Esophagus squamous epithelium (tissue), 4 donors: ENCODE measurements at regions not wholly inside any gene's neighbourhood (a gene's known extent, or its start where the extent isn't known, plus 50 kb on each side); places are given as distances from the start of the nearest gene placed in this dataset.

Experiments used
- POLR2A ChIP-seq, 4 donors: fragments of 450-650 bp; IDR thresholded peaks; one replicate each; pipeline ENCODE4 v1.6.1; 2017; ENCODE audit warnings: antibody characterized with exemption in 4 of 4, mild to moderate bottlenecking in 4 of 4, moderate library complexity in 3 of 4
- TF ChIP-seq, protein P1 (sequence below), 6 experiments: fragments of 450-650 bp in 4 of 6; fragments of 200-600 bp in 2 of 6; sonication (generic) in 2 of 6; IDR thresholded peaks; one replicate each; pipeline ENCODE4 v1.5.1; 2016 to 2019; ENCODE audit warnings: antibody characterized with exemption in 6 of 6, mild to moderate bottlenecking in 4 of 6, moderate library complexity in 4 of 6

DNA sequence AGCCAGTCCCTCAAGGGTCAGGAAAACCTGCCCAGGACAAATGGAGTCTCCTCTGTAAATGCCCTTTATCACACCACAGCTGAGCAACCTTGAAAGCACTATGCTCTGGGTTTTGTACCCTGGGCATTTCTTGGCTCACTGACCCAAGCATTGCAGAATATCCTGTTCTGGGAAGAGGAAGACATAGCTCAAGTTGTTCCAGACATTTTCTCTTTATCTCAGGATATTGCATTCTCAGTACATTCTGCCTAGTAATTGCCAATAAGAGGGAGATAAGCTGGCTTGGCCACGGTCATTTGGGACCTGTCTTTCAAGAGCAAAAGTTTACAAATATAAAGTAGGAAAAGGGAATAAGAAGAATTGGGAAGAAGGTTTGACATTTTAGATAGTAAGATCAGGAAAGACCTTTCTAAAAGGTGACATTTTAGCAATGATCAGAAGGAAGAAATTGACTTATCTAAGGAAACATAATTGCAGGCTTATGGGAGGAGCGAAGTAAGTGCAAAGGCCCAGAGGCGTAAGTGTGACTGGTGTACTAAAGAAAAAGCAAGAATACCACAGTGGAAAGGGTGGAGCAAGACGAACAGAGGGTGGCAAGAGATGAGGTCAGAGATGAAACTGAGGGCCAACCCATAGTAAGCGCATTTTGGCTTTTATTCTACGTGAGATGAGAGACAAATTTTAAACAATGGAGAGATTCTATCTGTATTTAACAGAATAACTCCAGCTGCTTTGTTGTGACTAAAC lies 394.0 kb upstream of the CXADR start:
- TF ChIP-seq, protein P1, sequence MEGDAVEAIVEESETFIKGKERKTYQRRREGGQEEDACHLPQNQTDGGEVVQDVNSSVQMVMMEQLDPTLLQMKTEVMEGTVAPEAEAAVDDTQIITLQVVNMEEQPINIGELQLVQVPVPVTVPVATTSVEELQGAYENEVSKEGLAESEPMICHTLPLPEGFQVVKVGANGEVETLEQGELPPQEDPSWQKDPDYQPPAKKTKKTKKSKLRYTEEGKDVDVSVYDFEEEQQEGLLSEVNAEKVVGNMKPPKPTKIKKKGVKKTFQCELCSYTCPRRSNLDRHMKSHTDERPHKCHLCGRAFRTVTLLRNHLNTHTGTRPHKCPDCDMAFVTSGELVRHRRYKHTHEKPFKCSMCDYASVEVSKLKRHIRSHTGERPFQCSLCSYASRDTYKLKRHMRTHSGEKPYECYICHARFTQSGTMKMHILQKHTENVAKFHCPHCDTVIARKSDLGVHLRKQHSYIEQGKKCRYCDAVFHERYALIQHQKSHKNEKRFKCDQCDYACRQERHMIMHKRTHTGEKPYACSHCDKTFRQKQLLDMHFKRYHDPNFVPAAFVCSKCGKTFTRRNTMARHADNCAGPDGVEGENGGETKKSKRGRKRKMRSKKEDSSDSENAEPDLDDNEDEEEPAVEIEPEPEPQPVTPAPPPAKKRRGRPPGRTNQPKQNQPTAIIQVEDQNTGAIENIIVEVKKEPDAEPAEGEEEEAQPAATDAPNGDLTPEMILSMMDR (IDR thresholded peaks at IDR 0.05): no peak
- TF ChIP-seq POLR2A (IDR thresholded peaks at IDR 0.05): no peak
